Common myeloid progenitor, CD34-positive (primary cell): ENCODE measurements at regions not wholly inside any gene's neighbourhood (a gene's known extent, or its start where the extent isn't known, plus 50 kb on each side); places are given as distances from the start of the nearest gene placed in this dataset.

Experiments
- CTCF ChIA-PET: fragments of 350-600 bp; sonication (Branson Sonifier 250); formaldehyde crosslinking; loops from one replicate; lab custom pipeline; 2021; ENCODE audit warnings: antibody characterized with exemption; lab: Charles Lee
- POLR2A ChIA-PET: fragments of 350-600 bp; sonication (Branson Sonifier 250); formaldehyde crosslinking; loops from one replicate; lab custom pipeline; 2021; ENCODE audit warnings: antibody characterized with exemption; lab: Charles Lee
- DNase-seq, 3 donors: peaks; one replicate each; pipeline versions ENCODE4 v3.0.0 to v3.0.0-alpha.2; 2013
- H3K27ac ChIP-seq, 2 experiments: 1 replicate in 1 of 2; 2 replicates in 1 of 2; pipeline ENCODE4 v1.7.0; 2013; ENCODE audit warnings: inconsistent platforms in 2 of 2, low read length in 2 of 2, mild to moderate bottlenecking in 2 of 2, low read depth in 1 of 2, moderate library complexity in 1 of 2; ENCODE audit not compliant: severe bottlenecking in 2 of 2, insufficient read depth in 1 of 2, poor library complexity in 1 of 2
- H3K27me3 ChIP-seq, 5 experiments: replicated peaks in 2 of 5; 1 replicate in 3 of 5; 2 replicates in 2 of 5; pipeline versions ENCODE4 v1.6.1 to v1.7.0; 2013; ENCODE audit warnings: low read length in 4 of 5, mild to moderate bottlenecking in 2 of 5, moderate library complexity in 2 of 5, inconsistent platforms in 1 of 5; ENCODE audit not compliant: insufficient read depth in 5 of 5, control insufficient read depth in 4 of 5
- H3K36me3 ChIP-seq, 4 experiments: 1 replicate in 2 of 4; 2 replicates in 2 of 4; pipeline versions ENCODE4 v1.6.1 to v1.7.0; 2013; ENCODE audit warnings: low read length in 3 of 4, control low read depth in 1 of 4, mild to moderate bottlenecking in 1 of 4; ENCODE audit not compliant: control insufficient read depth in 4 of 4, insufficient read depth in 4 of 4
- H3K4me1 ChIP-seq, 4 experiments: 1 replicate in 3 of 4; 2 replicates in 1 of 4; pipeline versions ENCODE4 v1.6.1 to v1.7.1; 2013; ENCODE audit warnings: low read length in 3 of 4, mild to moderate bottlenecking in 3 of 4, control low read depth in 1 of 4, inconsistent platforms in 1 of 4, moderate library complexity in 1 of 4; ENCODE audit not compliant: control insufficient read depth in 4 of 4, insufficient read depth in 4 of 4; ENCODE audit errors: control extremely low read depth in 1 of 4
- H3K4me3 ChIP-seq, 7 experiments: 1 replicate in 4 of 7; 2 replicates in 3 of 7; pipeline versions ENCODE4 v1.5.1 to v1.7.0; 2013; ENCODE audit warnings: mild to moderate bottlenecking in 7 of 7, low read length in 6 of 7, moderate library complexity in 6 of 7, inconsistent platforms in 2 of 7, low read depth in 2 of 7, control low read depth in 1 of 7; ENCODE audit not compliant: insufficient read depth in 4 of 7, control insufficient read depth in 1 of 7; ENCODE audit errors: extremely low read depth in 1 of 7
- H3K9me3 ChIP-seq, 5 experiments: 1 replicate in 4 of 5; 2 replicates in 1 of 5; pipeline versions ENCODE4 v1.6.1 to v1.7.1; 2013; ENCODE audit warnings: low read length in 4 of 5, mild to moderate bottlenecking in 2 of 5, inconsistent platforms in 1 of 5, low read depth in 1 of 5, moderate library complexity in 1 of 5; ENCODE audit not compliant: control insufficient read depth in 4 of 5, insufficient read depth in 2 of 5; ENCODE audit errors: control extremely low read depth in 1 of 5
- WGBS: methylation state at CpG from one replicate; pipeline ENCODE4 v1.1.5; 2013; ENCODE audit not compliant: insufficient coverage; 5-methylcytosine and 5-hydroxymethylcytosine counted together

GRCh38 chr2:105183555-105184323 is 57.8 kb upstream of the GPR45 start:
- H3K9me3 ChIP-seq: no peaks in the 10 kb centered on the region
- no peaks in the 10 kb centered on the region for H3K27me3 ChIP-seq
- no peak for DNase-seq
- no peak overlapping the region for H3K4me3 ChIP-seq
- H3K36me3 ChIP-seq: no peaks in the 10 kb centered on the region
- ChIA-PET CTCF (interaction anchor here (0.7 to 2.9 kb wide), 2 partner anchors 49 to 69 kb away, joined by 3 to 8 read pairs; no protein-coding TSS in a partner anchor), POLR2A (no interaction called here)
- WGBS: 96% methylated on average over 6 of the region's 10 CpGs
- H3K27ac ChIP-seq: no peak overlapping the region
- H3K4me1 ChIP-seq: no peaks in the 10 kb centered on the region

GRCh38 chr2:105184420-105184819 is 57.1 kb upstream of the GPR45 start:
- 96% methylated on average over 6 of the region's 8 CpGs for WGBS
- Histone ChIP-seq H3K4me3 (no peak overlapping the region), H3K4me1 (no peaks in the 10 kb centered on the region), H3K36me3 (no peaks in the 10 kb centered on the region), H3K27ac (no peak overlapping the region), H3K9me3 (no peaks in the 10 kb centered on the region), H3K27me3 (no peaks in the 10 kb centered on the region)
- DNase-seq: no peak
- CTCF ChIA-PET: no interaction called here
- POLR2A ChIA-PET: no interaction called here

- H3K27me3 ChIP-seq: no peaks in the 10 kb centered on the region
- H3K4me3 ChIP-seq: no peak overlapping the region
- 85% methylated on average over 6 of the region's 6 CpGs for WGBS
- H3K9me3 ChIP-seq: peaks cover 0 to 8% (median 2%) of the 10 kb centered on the region in 5 experiments
- ChIA-PET POLR2A (no interaction called here), CTCF (no interaction called here)
- no peak for DNase-seq
- H3K4me1 ChIP-seq: no peaks in the 10 kb centered on the region
- H3K36me3 ChIP-seq: no peaks in the 10 kb centered on the region
- H3K27ac ChIP-seq: no peak overlapping the region
Observed at GRCh38 chr2:105186967-105187498, 54.5 kb upstream of the GPR45 start.

GRCh38 chr2:105187531-105187930 is 54.0 kb upstream of the GPR45 start:
- Histone ChIP-seq H3K9me3 (peaks cover 0 to 8% (median 2%) of the 10 kb centered on the region in 5 experiments), H3K4me1 (no peaks in the 10 kb centered on the region), H3K27me3 (no peaks in the 10 kb centered on the region), H3K27ac (no peak overlapping the region), H3K36me3 (no peaks in the 10 kb centered on the region), H3K4me3 (no peak overlapping the region)
- ChIA-PET POLR2A (no interaction called here), CTCF (no interaction called here)
- DNase-seq: no peak
- 100% methylated on average over 3 of the region's 7 CpGs for WGBS

GRCh38 chr2:105188343-105188742 is 53.2 kb upstream of the GPR45 start:
- DNase-seq: no peak
- ChIA-PET CTCF (interaction anchor here (0.8 kb wide), 1 partner anchor 48 kb away, joined by 3 read pairs; no protein-coding TSS in a partner anchor), POLR2A (interaction anchor here (0.6 kb wide), 1 partner anchor 14 kb away, joined by 3 read pairs; no protein-coding TSS in a partner anchor)
- no peak overlapping the region for H3K4me3 ChIP-seq
- H3K27ac ChIP-seq: no peak overlapping the region
- H3K36me3 ChIP-seq: no peaks in the 10 kb centered on the region
- H3K4me1 ChIP-seq: no peaks in the 10 kb centered on the region
- peaks cover 0 to 8% (median 2%) of the 10 kb centered on the region in 5 experiments for H3K9me3 ChIP-seq
- WGBS: 94% methylated on average over 3 of the region's 4 CpGs
- H3K27me3 ChIP-seq: no peaks in the 10 kb centered on the region
